ENCODE measurements at regions not wholly inside any gene's neighbourhood (a gene's known extent, or its start where the extent isn't known, plus 50 kb on each side); places are given as distances from the start of the nearest gene placed in this dataset.

- Mint-ChIP-seq H3K4me1 (ENCODE audit: low read depth) (peaks cover 7% of the 10 kb centered on the region), H3K36me3 (ENCODE audit: low read depth) (peaks cover 4% of the 10 kb centered on the region), H3K27ac (no peak overlapping the region), H3K4me3 (no peak overlapping the region), H3K27me3 (ENCODE audit: insufficient read depth) (peaks cover 11% of the 10 kb centered on the region), H3K9me3 (no peaks in the 10 kb centered on the region)
- DNase-seq (ENCODE audit: low spot score): no peak
- intact Hi-C loops (cut with micrococcal nuclease): no loop called here
Observed at GRCh38 chr9:76557674-76558225, 98.8 kb downstream of the GCNT1 start.

DNA sequence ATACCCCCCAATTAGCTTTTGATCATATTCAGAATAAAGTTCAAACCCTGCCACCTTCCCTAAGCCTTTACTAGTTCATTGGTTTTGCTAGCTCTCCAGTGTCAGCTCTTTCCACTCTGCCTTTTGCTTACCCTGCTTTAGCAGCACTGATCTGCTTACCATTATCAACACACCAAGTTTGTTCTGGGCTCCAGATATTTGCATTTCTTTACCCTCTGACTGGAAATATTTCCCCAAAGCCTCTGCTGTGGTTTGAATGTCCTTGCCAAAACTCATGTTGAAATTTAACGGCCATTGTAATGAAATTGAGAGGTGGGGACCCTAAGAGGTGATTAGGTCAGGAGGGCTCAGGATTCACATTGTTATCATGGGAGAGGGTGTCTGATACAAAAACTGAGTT is 99.5 kb downstream of the GCNT1 start:
- no peak for DNase-seq (ENCODE audit: low spot score)
- no peak overlapping the region for H3K4me3 Mint-ChIP-seq
- H3K27me3 Mint-ChIP-seq (ENCODE audit: insufficient read depth): peaks cover 11% of the 10 kb centered on the region
- peaks cover 4% of the 10 kb centered on the region for H3K4me1 Mint-ChIP-seq (ENCODE audit: low read depth)
- H3K9me3 Mint-ChIP-seq: no peaks in the 10 kb centered on the region
- H3K36me3 Mint-ChIP-seq (ENCODE audit: low read depth): peaks cover 4% of the 10 kb centered on the region
- intact Hi-C loops (cut with micrococcal nuclease): no loop called here
- H3K27ac Mint-ChIP-seq: no peak overlapping the region

GRCh38 chr9:76559286-76559685 is 100.3 kb downstream of the GCNT1 start:
- H3K36me3 Mint-ChIP-seq (ENCODE audit: low read depth): peaks cover 4% of the 10 kb centered on the region
- H3K27me3 Mint-ChIP-seq (ENCODE audit: insufficient read depth): peaks cover 11% of the 10 kb centered on the region
- DNase-seq (ENCODE audit: low spot score): no peak
- H3K4me1 Mint-ChIP-seq (ENCODE audit: low read depth): peaks cover 4% of the 10 kb centered on the region
- intact Hi-C loops (cut with micrococcal nuclease): no loop called here
- no peak overlapping the region for H3K27ac Mint-ChIP-seq
- no peak overlapping the region for H3K4me3 Mint-ChIP-seq
- H3K9me3 Mint-ChIP-seq: no peaks in the 10 kb centered on the region

DNA sequence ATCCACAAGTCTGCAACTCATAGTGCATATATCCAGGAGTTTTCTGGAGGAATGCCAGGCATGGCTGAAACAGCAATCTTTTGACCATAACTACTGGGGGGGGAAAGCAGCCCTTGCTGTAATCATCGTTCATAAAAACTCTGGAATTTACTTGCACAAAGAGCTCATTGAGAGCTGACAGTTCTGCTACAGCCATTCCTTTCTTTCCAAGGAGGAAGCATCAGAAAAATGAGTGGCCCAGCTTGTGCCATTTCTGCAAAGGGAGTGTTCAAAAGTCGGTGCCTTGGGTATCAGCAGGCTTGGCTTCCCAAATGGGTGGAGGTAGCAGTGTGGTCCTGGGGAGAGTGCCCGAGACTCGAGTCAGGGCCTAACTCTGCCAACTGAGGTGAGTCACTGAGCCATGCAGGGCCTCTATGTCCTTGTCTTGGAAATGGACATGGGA is 101.5 kb downstream of the GCNT1 start:
- DNase-seq (ENCODE audit: low spot score): no peak
- no peak overlapping the region for H3K4me3 Mint-ChIP-seq
- H3K9me3 Mint-ChIP-seq: no peaks in the 10 kb centered on the region
- peaks cover 4% of the 10 kb centered on the region for H3K36me3 Mint-ChIP-seq (ENCODE audit: low read depth)
- peaks cover 5% of the 10 kb centered on the region for H3K4me1 Mint-ChIP-seq (ENCODE audit: low read depth)
- H3K27ac Mint-ChIP-seq: no peak overlapping the region
- intact Hi-C loops (cut with micrococcal nuclease): loop anchor here (5.0 kb wide), 1 partner anchor 92 kb away; no protein-coding TSS in a partner anchor
- H3K27me3 Mint-ChIP-seq (ENCODE audit: insufficient read depth): peaks cover 10% of the 10 kb centered on the region

- Mint-ChIP-seq H3K4me1 (ENCODE audit: low read depth) (peaks cover 5% of the 10 kb centered on the region), H3K27ac (no peak overlapping the region), H3K9me3 (no peaks in the 10 kb centered on the region), H3K36me3 (ENCODE audit: low read depth) (peaks cover 4% of the 10 kb centered on the region), H3K27me3 (ENCODE audit: insufficient read depth) (peaks cover 5% of the 10 kb centered on the region), H3K4me3 (no peak overlapping the region)
- intact Hi-C loops (cut with micrococcal nuclease): loop anchor here (5.0 kb wide), 1 partner anchor 91 kb away; no protein-coding TSS in a partner anchor
- no peak for DNase-seq (ENCODE audit: low spot score)
Observed at GRCh38 chr9:76561050-76561713, 102.2 kb downstream of the GCNT1 start.

All from activated T-helper 1 cell treated with anti-CD3 and anti-CD28 coated beads, Interleukin-12 subunit alpha, Interleukin-12 subunit beta, Interleukin-2, Interleukin-4 antibody, amounts not matched to agents 30 ng/mL and 10 ng/mL and 1 ng/mL, durations not matched to agents 14 hours and 24 hours and 36 hours (primary cell).